ENCODE measurements at regions not wholly inside any gene's neighbourhood (a gene's known extent, or its start where the extent isn't known, plus 50 kb on each side); places are given as distances from the start of the nearest gene placed in this dataset.
"Not testable (repeated sequence)": the region's sequence is repeated elsewhere in the genome, so short reads cannot be mapped to it uniquely, and the experiment has no call there.

- H3K4me1 Mint-ChIP-seq: no peaks in the 10 kb centered on the region
- DNase-seq: no peak
- no peak overlapping the region for H3K4me3 Mint-ChIP-seq
- no peaks in the 10 kb centered on the region for H3K27me3 Mint-ChIP-seq
- ATAC-seq: peak; percentile 48
- no peak overlapping the region for H3K27ac Mint-ChIP-seq
- peaks cover 0 to 6% of the 10 kb centered on the region in 2 donors for H3K9me3 Mint-ChIP-seq
Observed at GRCh38 chr3:29004885-29005599, 275.8 kb upstream of the RBMS3 start.

DNA sequence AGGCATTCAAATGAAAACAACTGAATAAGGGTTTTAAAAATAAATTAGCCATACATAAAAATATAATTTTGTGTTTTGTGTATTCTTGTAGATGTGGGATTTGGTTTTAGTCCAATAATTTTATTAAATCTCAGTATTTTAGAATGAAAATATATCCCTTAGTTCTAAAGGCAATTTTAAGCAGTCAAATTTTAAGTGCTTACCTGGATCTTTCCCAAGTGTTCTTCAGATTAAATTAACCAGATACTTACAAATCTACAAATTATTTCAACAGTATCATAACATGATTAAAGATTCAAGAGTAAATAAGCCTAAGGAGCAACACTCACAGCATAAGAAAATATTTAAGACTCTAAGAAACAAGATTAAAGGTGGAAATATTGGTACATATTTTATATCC lies 275.0 kb upstream of the RBMS3 start:
- H3K27ac Mint-ChIP-seq: no peak overlapping the region
- no peaks in the 10 kb centered on the region for H3K4me1 Mint-ChIP-seq
- no peaks in the 10 kb centered on the region for H3K27me3 Mint-ChIP-seq
- ATAC-seq (no peak), DNase-seq (no peak)
- H3K9me3 Mint-ChIP-seq: peaks cover 0 to 6% of the 10 kb centered on the region in 2 donors
- no peak overlapping the region for H3K4me3 Mint-ChIP-seq

DNA sequence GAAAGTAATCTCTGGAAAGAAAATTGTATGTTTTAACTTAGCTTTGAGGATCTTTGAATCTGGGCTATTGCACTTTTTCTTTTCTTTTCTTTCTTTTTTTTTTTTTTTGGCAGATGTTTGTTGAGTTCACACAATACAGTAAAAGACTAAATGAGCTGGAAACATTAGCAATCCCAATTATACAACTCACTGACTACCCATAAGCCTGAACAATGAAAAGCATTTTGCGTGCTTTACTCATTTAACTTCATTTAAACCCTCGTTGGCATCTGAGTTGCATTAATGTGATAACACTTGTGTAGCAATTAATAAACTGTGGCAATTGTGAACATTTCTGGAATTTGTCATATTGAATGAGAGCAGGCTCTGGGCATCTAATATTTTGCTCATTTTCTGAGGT lies 269.4 kb upstream of the RBMS3 start:
- Mint-ChIP-seq H3K27ac (no peak overlapping the region), H3K4me3 (no peak overlapping the region), H3K9me3 (peaks cover 0 to 4% of the 10 kb centered on the region in 2 donors), H3K4me1 (no peaks in the 10 kb centered on the region), H3K27me3 (no peaks in the 10 kb centered on the region)
- no peak for DNase-seq
- ATAC-seq: no peak

GRCh38 chr3:29011966-29012365 lies 268.9 kb upstream of the RBMS3 start:
- no peak for ATAC-seq
- no peak for DNase-seq
- Mint-ChIP-seq H3K4me3 (no peak overlapping the region), H3K27ac (no peak overlapping the region), H3K9me3 (no peaks in the 10 kb centered on the region), H3K4me1 (no peaks in the 10 kb centered on the region), H3K27me3 (no peaks in the 10 kb centered on the region)

DNA sequence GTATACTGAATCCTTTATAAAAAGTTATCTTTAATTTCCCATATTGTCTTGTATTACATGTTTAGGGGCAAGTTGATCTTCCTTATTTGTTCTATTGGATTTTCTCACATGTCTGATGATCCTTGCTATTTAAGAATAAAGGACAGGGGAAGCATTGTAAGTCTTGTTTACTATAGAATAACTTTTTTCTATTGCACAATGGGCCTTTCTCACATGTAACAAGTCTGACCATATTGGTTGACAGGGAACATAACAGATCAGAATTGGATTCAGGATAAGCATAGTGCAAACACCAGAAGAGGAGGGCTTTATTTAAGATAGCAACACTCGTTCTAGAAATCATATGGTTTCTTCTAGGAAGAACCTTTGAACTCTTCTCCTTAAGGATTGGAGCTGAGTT lies 257.9 kb upstream of the RBMS3 start:
- Mint-ChIP-seq H3K4me3 (no peak overlapping the region), H3K27ac (no peak overlapping the region), H3K4me1 (no peaks in the 10 kb centered on the region), H3K9me3 (peaks cover 7 to 10% of the 10 kb centered on the region in 2 donors), H3K27me3 (no peaks in the 10 kb centered on the region)
- no peak for DNase-seq
- ATAC-seq: no peak

- Mint-ChIP-seq H3K4me3 (no peak overlapping the region), H3K4me1 (no peaks in the 10 kb centered on the region), H3K27me3 (no peaks in the 10 kb centered on the region), H3K27ac (peak overlapping the region in 1 of 2 donors; percentile 75), H3K9me3 (peaks cover 7 to 10% of the 10 kb centered on the region in 2 donors)
- ATAC-seq (peak; percentile 96), DNase-seq (no peak)
Observed at GRCh38 chr3:29026286-29026685, 254.6 kb upstream of the RBMS3 start.

- no peak for DNase-seq
- H3K27ac Mint-ChIP-seq: no peak overlapping the region
- no peaks in the 10 kb centered on the region for H3K4me1 Mint-ChIP-seq
- no peak for ATAC-seq
- no peak overlapping the region for H3K4me3 Mint-ChIP-seq
- peaks cover 7 to 10% of the 10 kb centered on the region in 2 donors for H3K9me3 Mint-ChIP-seq
- no peaks in the 10 kb centered on the region for H3K27me3 Mint-ChIP-seq
Observed at GRCh38 chr3:29026959-29027358, 253.9 kb upstream of the RBMS3 start.

DNA sequence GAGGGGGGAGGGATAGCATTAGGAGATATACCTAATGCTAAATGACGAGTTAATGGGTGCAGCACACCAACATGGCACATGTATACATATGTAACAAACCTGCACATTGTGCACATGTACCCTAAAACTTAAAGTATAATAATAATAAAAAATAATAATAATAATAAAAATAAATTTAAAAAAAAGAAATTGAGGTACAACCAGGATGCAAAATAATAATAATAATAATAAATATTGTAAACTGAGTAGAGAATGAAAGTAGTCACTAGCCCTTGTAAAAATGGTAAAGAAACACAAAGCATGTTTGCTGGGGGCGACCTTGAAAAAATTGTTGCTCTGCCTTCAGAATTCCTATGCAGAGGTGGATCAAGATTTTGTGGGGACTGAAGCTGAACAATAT lies 249.7 kb upstream of the RBMS3 start:
- H3K27ac Mint-ChIP-seq, H3K4me1 Mint-ChIP-seq, H3K27me3 Mint-ChIP-seq, DNase-seq, H3K4me3 Mint-ChIP-seq, ATAC-seq, H3K9me3 Mint-ChIP-seq: not testable (repeated sequence)

GRCh38 chr3:29033511-29033910 lies 247.4 kb upstream of the RBMS3 start:
- Mint-ChIP-seq H3K27me3 (no peaks in the 10 kb centered on the region), H3K27ac (no peak overlapping the region), H3K4me1 (no peaks in the 10 kb centered on the region), H3K9me3 (no peaks in the 10 kb centered on the region), H3K4me3 (no peak overlapping the region)
- ATAC-seq (no peak), DNase-seq (no peak)

DNA sequence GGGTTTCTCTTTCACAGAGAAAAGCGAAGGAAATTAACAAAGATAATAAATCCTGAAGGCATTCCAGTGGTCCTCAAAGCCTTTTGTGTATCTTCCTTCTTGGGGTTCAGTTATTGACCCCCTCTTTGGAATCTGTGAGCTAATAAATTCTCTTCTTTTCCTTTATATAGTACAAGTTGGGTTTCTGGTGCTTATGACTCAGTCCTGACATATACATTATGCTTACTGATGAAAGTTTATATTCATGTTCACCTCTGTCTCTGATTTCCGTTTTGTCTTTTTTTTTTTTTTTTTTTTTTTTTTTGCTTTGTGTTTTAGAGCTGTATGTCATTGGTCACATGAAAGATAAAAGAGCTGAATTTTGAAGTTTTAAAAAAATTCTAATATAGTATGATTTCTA lies 230.7 kb upstream of the RBMS3 start:
- no peaks in the 10 kb centered on the region for H3K27me3 Mint-ChIP-seq

GRCh38 chr3:29057326-29057725 lies 223.5 kb upstream of the RBMS3 start:
- peaks cover 24 to 56% of the 10 kb centered on the region in 2 donors for H3K9me3 Mint-ChIP-seq
- no peak overlapping the region for H3K4me3 Mint-ChIP-seq
- peaks cover 7% of the 10 kb centered on the region for H3K27me3 Mint-ChIP-seq
- no peak overlapping the region for H3K27ac Mint-ChIP-seq
- no peaks in the 10 kb centered on the region for H3K4me1 Mint-ChIP-seq
- no peak for ATAC-seq
- DNase-seq: no peak

More for the DNA sequence above, 230.7 kb upstream of the RBMS3 start:
- H3K4me3 Mint-ChIP-seq: no peak overlapping the region
- H3K27ac Mint-ChIP-seq: peak overlapping the region in 1 of 2 donors; percentile 47
- ATAC-seq (no peak), DNase-seq (no peak)
- no peaks in the 10 kb centered on the region for H3K4me1 Mint-ChIP-seq
- H3K9me3 Mint-ChIP-seq: peaks cover 7 to 19% of the 10 kb centered on the region in 2 donors

DNA sequence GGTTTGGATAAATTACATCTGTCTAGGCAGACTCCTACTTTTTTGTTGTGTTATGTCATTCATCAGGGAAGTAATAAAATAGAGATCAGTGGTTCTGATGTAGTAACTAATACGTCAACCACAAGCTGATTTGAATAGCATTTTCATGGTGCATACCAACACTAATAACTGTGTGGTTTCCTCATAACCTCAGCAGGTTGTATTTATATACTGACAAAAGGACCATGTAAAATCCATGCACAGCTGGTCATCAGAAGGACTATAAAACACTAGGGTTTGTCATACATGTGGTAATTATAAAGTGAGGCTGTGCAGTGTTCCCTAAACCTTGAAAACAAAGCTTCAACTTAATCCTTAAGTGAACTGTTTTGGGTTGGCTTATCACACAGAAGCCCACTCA lies 216.8 kb upstream of the RBMS3 start:
- peak overlapping the region in 1 of 2 donors; percentile 25 for H3K27ac Mint-ChIP-seq
- no peak for DNase-seq
- no peaks in the 10 kb centered on the region for H3K4me1 Mint-ChIP-seq
- H3K4me3 Mint-ChIP-seq: no peak overlapping the region
- peaks cover 0 to 16% of the 10 kb centered on the region in 2 donors for H3K9me3 Mint-ChIP-seq
- no peaks in the 10 kb centered on the region for H3K27me3 Mint-ChIP-seq
- no peak for ATAC-seq

DNA sequence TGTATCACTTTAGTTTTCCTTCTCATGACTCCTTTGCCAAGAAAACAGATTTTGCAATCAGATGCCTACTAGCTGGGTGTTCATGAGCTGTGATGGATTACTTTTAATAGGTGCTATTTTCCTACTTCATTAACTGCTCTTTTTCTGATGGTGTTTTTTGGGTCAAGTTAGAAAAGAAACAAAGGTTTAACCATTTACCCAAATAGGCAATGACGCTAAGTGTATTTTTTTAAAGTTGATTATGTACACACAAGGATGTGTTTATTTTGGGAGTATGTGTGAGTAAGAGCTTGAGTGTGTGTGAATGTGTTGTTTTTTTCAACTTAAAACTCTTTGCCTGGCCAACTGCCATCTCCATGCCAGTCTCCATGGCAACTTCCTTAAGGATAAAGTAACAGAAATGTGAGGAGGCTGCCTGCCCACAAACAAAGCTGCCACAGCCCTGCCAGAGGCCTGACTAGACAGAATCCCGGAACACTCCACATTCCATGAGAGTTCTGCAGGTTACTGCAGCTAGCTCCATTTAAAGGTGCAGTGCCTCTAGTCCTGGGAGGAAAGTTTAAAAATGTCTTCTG lies 215.6 kb upstream of the RBMS3 start:
- no peak for ATAC-seq
- DNase-seq: no peak

GRCh38 chr3:29067007-29067406 lies 213.9 kb upstream of the RBMS3 start:
- no peak overlapping the region for H3K4me3 Mint-ChIP-seq
- H3K4me1 Mint-ChIP-seq: no peaks in the 10 kb centered on the region
- DNase-seq: no peak
- H3K27ac Mint-ChIP-seq: no peak overlapping the region
- no peak for ATAC-seq
- no peaks in the 10 kb centered on the region for H3K27me3 Mint-ChIP-seq
- peaks cover 8 to 10% of the 10 kb centered on the region in 2 donors for H3K9me3 Mint-ChIP-seq

More for the DNA sequence above, 215.6 kb upstream of the RBMS3 start:
- Mint-ChIP-seq H3K27me3 (no peaks in the 10 kb centered on the region), H3K4me1 (no peaks in the 10 kb centered on the region), H3K4me3 (no peak overlapping the region), H3K27ac (no peak overlapping the region), H3K9me3 (peaks cover 0 to 8% of the 10 kb centered on the region in 2 donors)

- Mint-ChIP-seq H3K9me3 (peaks cover 10 to 15% of the 10 kb centered on the region in 2 donors), H3K4me3 (no peak overlapping the region), H3K27me3 (no peaks in the 10 kb centered on the region), H3K27ac (no peak overlapping the region), H3K4me1 (no peaks in the 10 kb centered on the region)
- no peak for ATAC-seq
- DNase-seq: no peak
Observed at GRCh38 chr3:29070959-29071634, 209.8 kb upstream of the RBMS3 start.

- ATAC-seq: no peak
- no peaks in the 10 kb centered on the region for H3K4me1 Mint-ChIP-seq
- H3K27me3 Mint-ChIP-seq: no peaks in the 10 kb centered on the region
- peaks cover 10 to 15% of the 10 kb centered on the region in 2 donors for H3K9me3 Mint-ChIP-seq
- DNase-seq: no peak
- no peak overlapping the region for H3K27ac Mint-ChIP-seq
- no peak overlapping the region for H3K4me3 Mint-ChIP-seq
Observed at GRCh38 chr3:29072611-29073010, 208.3 kb upstream of the RBMS3 start.
